Smooth muscle cell (in vitro differentiated cells): ENCODE measurements at regions not wholly inside any gene's neighbourhood (a gene's known extent, or its start where the extent isn't known, plus 50 kb on each side); places are given as distances from the start of the nearest gene placed in this dataset.

Source experiments
- DNase-seq: peaks from one replicate; lab custom pipeline; 2025; ENCODE audit not compliant: unreplicated experiment; lab: John Stamatoyannopoulos, UW
- H2AFZ ChIP-seq: fragments of 200-600 bp; sonication (generic); 2 replicates; pipeline ENCODE4 v1.6.0; 2016; ENCODE audit warnings: antibody characterized with exemption, low read depth, mild to moderate bottlenecking
- H3F3A ChIP-seq: fragments of 200-600 bp; sonication (generic); 2 replicates; pipeline ENCODE4 v1.6.0; 2017; ENCODE audit warnings: antibody characterized with exemption, low read depth
- H3K27ac ChIP-seq: fragments of 200-600 bp; sonication (generic); 2 replicates; pipeline ENCODE4 v1.5.1; 2016; ENCODE audit warnings: low read depth, mild to moderate bottlenecking
- H3K27me3 ChIP-seq: fragments of 200-600 bp; sonication (generic); 2 replicates; pipeline ENCODE4 v1.6.1; 2016; ENCODE audit warnings: low read depth, mild to moderate bottlenecking
- H3K36me3 ChIP-seq: fragments of 200-600 bp; sonication (generic); 2 replicates; pipeline ENCODE4 v1.5.1; 2016; ENCODE audit warnings: low read depth
- H3K4me1 ChIP-seq: fragments of 200-600 bp; sonication (generic); 2 replicates; pipeline ENCODE4 v1.5.1; 2016; ENCODE audit warnings: low read depth
- H3K4me2 ChIP-seq: fragments of 200-600 bp; sonication (generic); 2 replicates; pipeline ENCODE4 v1.6.0; 2016; ENCODE audit warnings: mild to moderate bottlenecking
- H3K4me3 ChIP-seq: fragments of 200-600 bp; sonication (generic); 2 replicates; pipeline ENCODE4 v1.5.1; 2016; ENCODE audit warnings: mild to moderate bottlenecking
- H3K79me2 ChIP-seq: fragments of 200-600 bp; sonication (generic); 2 replicates; pipeline ENCODE4 v1.6.0; 2016; ENCODE audit warnings: low read depth, mild to moderate bottlenecking
- H3K9ac ChIP-seq: fragments of 200-600 bp; sonication (generic); 2 replicates; pipeline ENCODE4 v1.6.0; 2016; ENCODE audit warnings: low read depth
- H3K9me3 ChIP-seq: fragments of 200-600 bp; sonication (generic); replicated peaks from 2 replicates; pipeline ENCODE4 v1.5.1; 2016; ENCODE audit warnings: low read depth
- H4K20me1 ChIP-seq: fragments of 200-600 bp; sonication (generic); 2 replicates; pipeline ENCODE4 v1.6.0; 2016; ENCODE audit warnings: low read depth
- WGBS: methylation state at CpG from one replicate; pipeline ENCODE4 v1.1.7; 2016; ENCODE audit warnings: low lambda C conversion rate; 5-methylcytosine and 5-hydroxymethylcytosine counted together
- TF ChIP-seq, protein P1 (sequence below): fragments of 200-600 bp; sonication (generic); IDR thresholded peaks from 2 replicates; pipeline ENCODE4 v1.5.1; 2017; ENCODE audit warnings: borderline replicate concordance, mild to moderate bottlenecking, antibody characterized with exemption; ENCODE audit not compliant: insufficient read depth, poor library complexity, severe bottlenecking

DNA sequence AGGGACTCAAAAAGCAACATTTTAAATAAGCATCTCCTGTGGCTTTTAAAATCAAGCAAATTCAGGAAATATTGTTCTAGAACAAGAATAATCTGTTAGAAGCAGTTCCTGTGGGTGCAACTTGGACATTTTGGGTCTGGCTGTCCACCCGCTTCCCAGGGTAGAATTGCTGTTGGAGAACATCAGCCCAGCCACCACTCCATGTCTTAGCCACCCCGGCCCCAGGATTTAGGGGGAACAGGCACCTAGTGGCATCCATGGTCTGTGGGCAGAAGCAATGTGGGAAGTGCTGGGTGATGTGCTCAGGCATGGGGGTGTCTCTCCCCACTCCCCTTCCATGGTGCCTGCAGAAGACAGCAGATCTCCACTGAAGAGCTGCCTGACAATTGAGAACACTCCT, 162.6 kb downstream of the KLF13 start:
- 96% methylated on average over 2 of the region's 2 CpGs for WGBS
- H3K27ac ChIP-seq = no peak overlapping the region

DNA sequence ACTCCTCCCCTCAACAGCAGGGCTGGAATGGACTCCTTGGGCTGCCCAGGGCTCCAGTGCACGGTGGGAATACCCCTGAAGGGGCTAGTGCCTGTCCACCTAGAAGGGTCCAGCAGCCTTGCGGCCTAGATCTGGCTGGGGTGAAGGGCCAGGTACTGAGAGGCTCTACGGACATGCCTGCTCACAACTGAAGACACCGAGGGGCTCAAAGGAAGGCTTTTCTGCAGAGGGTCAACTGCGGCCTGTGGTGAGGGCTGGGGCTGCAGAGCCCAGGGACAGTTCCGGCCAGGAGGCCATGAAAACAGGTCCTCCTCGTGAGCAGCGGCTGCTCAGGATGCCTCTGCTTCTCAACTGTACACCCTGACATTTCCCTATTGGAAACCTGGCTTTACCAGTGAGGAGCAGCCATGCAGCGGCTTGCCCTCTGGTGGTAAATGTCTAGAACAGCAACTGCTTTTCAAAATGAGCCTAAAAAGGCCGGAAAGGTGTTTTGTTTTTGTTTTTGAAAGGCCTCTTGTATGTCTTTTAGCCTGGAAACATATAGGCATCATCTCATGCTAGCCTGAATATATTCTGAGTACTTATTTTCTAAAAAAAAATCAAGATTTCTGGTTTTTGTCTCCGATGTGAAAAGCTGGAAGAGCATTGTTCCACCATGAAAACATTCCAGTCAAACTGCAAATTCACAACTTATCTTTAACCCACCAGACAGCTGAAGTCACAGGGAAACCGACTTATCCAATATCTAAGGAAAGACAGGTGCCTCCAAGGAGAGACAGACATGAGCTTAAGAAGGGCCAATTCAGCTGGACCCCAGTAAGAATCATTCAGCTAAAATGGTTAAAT, 163.4 kb downstream of the KLF13 start:
- Histone ChIP-seq H3F3A (no peaks in the 10 kb centered on the region), H3K9ac (no peak overlapping the region), H3K4me1 (peaks cover 8% of the 10 kb centered on the region), H3K79me2 (no peaks in the 10 kb centered on the region), H3K36me3 (no peaks in the 10 kb centered on the region), H4K20me1 (no peaks in the 10 kb centered on the region), H3K4me3 (no peak overlapping the region), H3K27me3 (no peaks in the 10 kb centered on the region), H3K9me3 (no peaks in the 10 kb centered on the region), H2AFZ (no peak overlapping the region), H3K27ac (no peak overlapping the region), H3K4me2 (no peak overlapping the region)
- WGBS = 56% methylated on average over 12 of the region's 12 CpGs
- no peak for DNase-seq
- TF ChIP-seq, protein P1, sequence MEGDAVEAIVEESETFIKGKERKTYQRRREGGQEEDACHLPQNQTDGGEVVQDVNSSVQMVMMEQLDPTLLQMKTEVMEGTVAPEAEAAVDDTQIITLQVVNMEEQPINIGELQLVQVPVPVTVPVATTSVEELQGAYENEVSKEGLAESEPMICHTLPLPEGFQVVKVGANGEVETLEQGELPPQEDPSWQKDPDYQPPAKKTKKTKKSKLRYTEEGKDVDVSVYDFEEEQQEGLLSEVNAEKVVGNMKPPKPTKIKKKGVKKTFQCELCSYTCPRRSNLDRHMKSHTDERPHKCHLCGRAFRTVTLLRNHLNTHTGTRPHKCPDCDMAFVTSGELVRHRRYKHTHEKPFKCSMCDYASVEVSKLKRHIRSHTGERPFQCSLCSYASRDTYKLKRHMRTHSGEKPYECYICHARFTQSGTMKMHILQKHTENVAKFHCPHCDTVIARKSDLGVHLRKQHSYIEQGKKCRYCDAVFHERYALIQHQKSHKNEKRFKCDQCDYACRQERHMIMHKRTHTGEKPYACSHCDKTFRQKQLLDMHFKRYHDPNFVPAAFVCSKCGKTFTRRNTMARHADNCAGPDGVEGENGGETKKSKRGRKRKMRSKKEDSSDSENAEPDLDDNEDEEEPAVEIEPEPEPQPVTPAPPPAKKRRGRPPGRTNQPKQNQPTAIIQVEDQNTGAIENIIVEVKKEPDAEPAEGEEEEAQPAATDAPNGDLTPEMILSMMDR = peak; percentile 89

More for the DNA sequence above, 162.6 kb downstream of the KLF13 start:
- no peaks in the 10 kb centered on the region for H3K9me3 ChIP-seq
- H3K36me3 ChIP-seq = no peaks in the 10 kb centered on the region
- no peaks in the 10 kb centered on the region for H3K79me2 ChIP-seq
- no peaks in the 10 kb centered on the region for H4K20me1 ChIP-seq
- TF ChIP-seq, protein P1 = no peak
- no peak overlapping the region for H2AFZ ChIP-seq
- no peak overlapping the region for H3K4me3 ChIP-seq
- no peak overlapping the region for H3K9ac ChIP-seq
- H3K4me2 ChIP-seq = no peak overlapping the region
- H3K4me1 ChIP-seq = peaks cover 8% of the 10 kb centered on the region
- no peaks in the 10 kb centered on the region for H3K27me3 ChIP-seq
- no peaks in the 10 kb centered on the region for H3F3A ChIP-seq
- no peak for DNase-seq

DNA sequence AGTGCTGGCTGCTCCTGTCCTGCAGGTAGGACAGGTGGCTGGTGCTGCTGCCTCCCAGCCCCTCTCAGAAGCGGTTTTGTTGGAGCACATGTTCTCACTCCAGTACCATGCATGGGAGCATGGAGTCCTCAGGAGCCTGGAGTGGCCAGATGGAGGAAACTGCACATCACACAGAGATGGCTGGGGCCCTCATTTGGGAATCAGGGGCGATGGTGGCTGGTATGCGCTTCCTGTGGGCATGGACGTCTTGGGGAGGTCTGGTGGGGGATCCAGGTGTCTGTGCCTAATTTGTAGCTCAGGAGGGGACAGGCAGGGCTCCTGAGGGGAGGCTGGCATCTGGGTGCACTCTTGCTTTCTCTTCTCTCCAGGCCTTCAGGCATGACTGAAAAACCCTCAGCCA, 168.2 kb downstream of the KLF13 start:
- Histone ChIP-seq H3K9ac (no peak overlapping the region), H3K4me3 (no peak overlapping the region), H3K4me1 (no peaks in the 10 kb centered on the region), H2AFZ (no peak overlapping the region), H3K36me3 (no peaks in the 10 kb centered on the region), H3F3A (no peaks in the 10 kb centered on the region), H3K27me3 (no peaks in the 10 kb centered on the region), H3K79me2 (no peaks in the 10 kb centered on the region), H3K4me2 (no peak overlapping the region), H3K27ac (no peak overlapping the region), H3K9me3 (no peaks in the 10 kb centered on the region), H4K20me1 (no peaks in the 10 kb centered on the region)
- no peak for DNase-seq
- WGBS = 85% methylated on average over 4 of the region's 4 CpGs
- TF ChIP-seq, protein P1 = no peak

DNA sequence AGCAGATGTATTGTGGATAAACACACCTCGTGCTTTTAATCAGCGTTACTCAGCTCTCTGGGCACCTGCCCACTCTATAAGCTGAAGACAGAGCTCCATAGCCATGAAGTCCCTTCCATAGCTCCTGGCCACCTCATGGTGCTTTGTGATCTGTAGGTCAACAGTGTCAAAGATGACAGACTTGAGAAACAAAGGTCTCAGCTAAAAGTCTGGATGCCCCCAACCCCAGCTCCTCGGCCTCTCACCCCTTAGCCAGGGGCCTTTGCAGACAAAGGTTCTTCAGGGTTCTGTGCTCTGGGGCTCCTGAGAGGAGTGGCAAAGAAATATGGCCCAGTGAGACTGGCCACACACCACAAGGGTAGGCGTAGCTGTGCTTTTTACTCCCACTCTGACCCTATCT, 168.6 kb downstream of the KLF13 start:
- no peaks in the 10 kb centered on the region for H3K9me3 ChIP-seq
- TF ChIP-seq, protein P1 = no peak
- H3K4me2 ChIP-seq = no peak overlapping the region
- no peaks in the 10 kb centered on the region for H3K36me3 ChIP-seq
- no peaks in the 10 kb centered on the region for H3K4me1 ChIP-seq
- no peaks in the 10 kb centered on the region for H3K27me3 ChIP-seq
- no peak overlapping the region for H2AFZ ChIP-seq
- no peak overlapping the region for H3K9ac ChIP-seq
- no peak for DNase-seq
- H4K20me1 ChIP-seq = no peaks in the 10 kb centered on the region
- no peaks in the 10 kb centered on the region for H3F3A ChIP-seq
- no peak overlapping the region for H3K4me3 ChIP-seq
- 82% methylated on average over 4 of the region's 4 CpGs for WGBS
- H3K27ac ChIP-seq = no peak overlapping the region
- no peaks in the 10 kb centered on the region for H3K79me2 ChIP-seq
